HG02623 (cell line): ENCODE measurements at regions not wholly inside any gene's neighbourhood (a gene's known extent, or its start where the extent isn't known, plus 50 kb on each side); places are given as distances from the start of the nearest gene placed in this dataset.
A peak's percentile ranks its signal among the peaks of the same experiment; 100 is the strongest.
"Not testable (repeated sequence)": the region's sequence is repeated elsewhere in the genome, so short reads cannot be mapped to it uniquely, and the experiment has no call there.

Experiments
- ATAC-seq: cut with Tn5 transposase; IDR thresholded peaks from one replicate; pipeline ENCODE4 v1.9.1; 2021; ENCODE audit warnings: moderate library complexity; ENCODE audit not compliant: unreplicated experiment

- no peak for ATAC-seq
These were observed 80.8 kb upstream of the SLC8A3 start for GRCh38 chr14:70269582-70269981.

DNA sequence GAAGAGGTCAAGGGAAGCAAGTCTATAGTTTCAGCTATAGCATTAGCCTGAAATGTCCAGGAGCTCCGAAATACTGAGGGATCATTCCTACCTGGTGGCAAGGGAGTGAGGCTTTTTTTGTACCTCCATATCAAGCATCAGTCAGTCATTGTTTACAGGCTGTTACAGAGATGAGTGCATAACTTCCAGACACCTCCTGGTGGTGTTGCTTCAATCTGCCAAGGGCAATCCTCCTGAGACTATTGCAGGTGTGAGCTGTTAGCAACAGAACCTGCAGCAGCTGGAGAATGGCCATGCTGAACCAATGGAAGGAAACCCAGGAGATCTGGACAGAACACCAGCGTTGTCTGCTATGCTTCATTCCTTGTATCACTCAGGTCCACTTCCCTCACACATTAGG lies 80.0 kb upstream of the SLC8A3 start:
- no peak for ATAC-seq

GRCh38 chr14:70266157-70266556 lies 77.4 kb upstream of the SLC8A3 start:
- ATAC-seq = no peak

GRCh38 chr14:70265422-70265821 lies 76.7 kb upstream of the SLC8A3 start:
- ATAC-seq = no peak

- ATAC-seq = no peak
These were observed 70.7 kb upstream of the SLC8A3 start for GRCh38 chr14:70259420-70259819.

GRCh38 chr14:70257526-70257925 lies 68.8 kb upstream of the SLC8A3 start:
- ATAC-seq = no peak

- ATAC-seq = no peak
These were observed 67.8 kb upstream of the SLC8A3 start for GRCh38 chr14:70256601-70257000.

DNA sequence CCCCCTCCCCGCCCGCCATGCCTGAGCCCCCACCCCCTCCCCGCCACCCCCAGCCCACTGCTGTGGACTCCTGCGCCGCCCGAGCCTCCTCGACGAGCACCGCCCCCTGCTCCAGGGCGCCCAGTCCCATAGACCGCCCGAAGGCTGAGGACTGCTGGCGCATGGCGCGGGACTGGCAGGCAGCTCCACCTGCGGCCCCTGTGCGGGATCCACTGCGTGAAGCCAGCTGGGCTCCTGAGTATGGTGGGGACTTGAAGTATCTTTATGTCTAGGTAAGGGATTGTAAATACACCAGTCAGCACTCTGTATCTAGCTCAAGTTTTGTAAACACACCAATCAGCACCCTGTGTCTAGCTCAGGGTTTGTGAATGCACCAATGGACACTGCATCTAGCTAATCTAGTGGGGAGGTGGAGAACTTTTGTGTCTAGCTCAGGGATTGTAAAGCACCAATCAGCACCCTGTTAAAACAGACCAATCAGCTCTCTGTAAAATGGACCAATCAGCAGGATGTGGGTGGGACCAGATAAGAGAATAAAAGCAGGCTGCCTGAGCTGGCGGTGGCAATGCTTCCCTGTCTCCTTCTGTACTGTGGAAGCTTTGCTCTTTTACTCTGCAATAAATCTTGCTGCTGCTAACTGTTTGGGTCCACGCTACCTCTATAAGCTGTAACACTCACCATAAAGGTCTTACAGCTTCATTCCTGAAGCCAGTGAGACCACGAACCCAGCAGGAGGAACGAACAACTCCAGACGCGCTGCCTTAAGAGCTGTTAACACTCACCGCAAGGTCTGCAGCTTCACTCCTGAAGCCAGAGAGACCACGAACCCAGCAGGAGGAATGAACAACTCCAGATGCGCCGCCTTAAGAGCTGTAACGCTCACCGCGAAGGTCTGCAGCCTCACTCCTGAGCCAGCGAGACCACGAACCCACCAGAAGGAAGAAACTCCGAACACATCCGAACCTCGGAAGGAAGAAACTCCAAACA lies 66.6 kb upstream of the SLC8A3 start:
- ATAC-seq = not testable (repeated sequence)

DNA sequence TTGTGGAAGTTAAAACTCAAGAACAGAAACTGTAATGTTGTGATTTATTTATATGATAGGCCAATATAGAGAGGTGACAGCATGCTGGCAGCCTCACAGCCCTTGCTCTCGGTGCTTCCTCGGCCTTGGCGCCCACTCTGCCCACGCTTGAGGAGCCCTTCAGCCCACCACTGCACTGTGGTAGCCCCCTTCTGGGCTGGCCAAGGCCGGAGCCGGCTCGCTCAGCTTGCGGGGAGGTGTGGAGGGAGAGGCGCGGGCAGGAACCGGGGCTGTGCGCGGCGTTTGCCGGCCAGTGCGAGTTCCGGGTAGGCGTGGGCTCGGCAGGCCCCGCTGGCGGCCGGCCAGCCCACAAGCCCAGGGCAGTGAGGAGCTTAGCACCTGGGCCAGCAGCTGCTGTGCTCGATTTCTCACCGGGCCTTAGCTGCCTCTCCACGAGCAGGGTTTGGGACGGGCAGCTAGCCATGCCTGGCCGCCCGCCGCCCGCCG lies 65.8 kb upstream of the SLC8A3 start:
- peak; percentile 53 for ATAC-seq

DNA sequence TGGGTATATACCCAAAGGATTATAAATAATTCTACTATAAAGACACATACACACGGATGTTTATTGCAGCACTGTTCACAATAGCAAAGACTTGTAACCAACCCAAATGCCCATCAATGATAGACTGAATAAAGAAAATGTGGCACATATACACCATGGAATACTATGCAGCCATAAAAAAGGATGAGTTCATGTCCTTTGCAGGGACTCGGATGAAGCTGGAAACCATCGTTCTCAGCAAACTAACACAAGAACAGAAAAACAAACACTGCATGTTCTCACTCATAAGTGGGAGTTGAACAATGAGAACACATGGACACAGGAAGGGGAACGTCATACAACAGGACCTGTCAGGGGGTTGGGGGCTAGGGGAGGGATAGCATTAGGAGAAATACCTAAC lies 64.8 kb upstream of the SLC8A3 start:
- not testable (repeated sequence) for ATAC-seq

DNA sequence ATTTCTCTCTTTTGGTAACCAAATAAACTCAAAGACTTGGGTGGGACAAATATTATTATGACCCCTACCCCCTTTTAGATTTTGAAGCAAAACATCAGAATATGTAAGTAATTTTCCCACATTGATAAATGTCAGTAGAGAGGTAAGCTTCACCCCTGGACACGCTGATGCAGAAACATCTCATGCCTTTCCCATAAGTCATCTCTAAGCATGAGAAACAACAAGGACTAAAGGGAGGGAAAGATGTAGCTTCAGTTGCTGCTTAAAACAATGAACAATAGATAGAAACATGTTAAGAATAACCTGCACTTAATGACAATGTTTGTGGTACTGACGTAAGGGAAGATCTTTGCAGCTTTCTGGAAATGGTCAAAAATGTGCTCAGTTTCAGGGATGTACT lies 56.3 kb upstream of the SLC8A3 start:
- no peak for ATAC-seq

DNA sequence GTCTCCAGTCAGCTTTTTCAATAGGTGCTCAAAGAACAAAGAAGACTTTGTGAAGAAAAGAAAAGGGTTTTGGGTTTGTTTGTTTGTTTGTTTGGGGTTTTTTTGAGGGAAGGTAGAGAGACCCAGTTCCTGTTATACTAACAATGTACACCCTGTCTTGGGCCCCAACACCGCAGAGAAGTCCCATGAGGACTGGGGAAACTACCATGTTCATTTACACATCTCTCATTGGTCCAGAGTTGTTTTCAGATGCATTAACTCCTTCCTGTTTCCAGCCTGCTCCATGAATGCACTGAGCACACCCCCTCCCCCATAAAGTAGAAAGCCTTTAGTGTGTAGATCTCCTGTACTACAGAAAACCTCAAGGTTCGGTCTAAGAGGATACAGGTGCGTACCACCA lies 51.1 kb upstream of the SLC8A3 start:
- peak; percentile 75 for ATAC-seq

DNA sequence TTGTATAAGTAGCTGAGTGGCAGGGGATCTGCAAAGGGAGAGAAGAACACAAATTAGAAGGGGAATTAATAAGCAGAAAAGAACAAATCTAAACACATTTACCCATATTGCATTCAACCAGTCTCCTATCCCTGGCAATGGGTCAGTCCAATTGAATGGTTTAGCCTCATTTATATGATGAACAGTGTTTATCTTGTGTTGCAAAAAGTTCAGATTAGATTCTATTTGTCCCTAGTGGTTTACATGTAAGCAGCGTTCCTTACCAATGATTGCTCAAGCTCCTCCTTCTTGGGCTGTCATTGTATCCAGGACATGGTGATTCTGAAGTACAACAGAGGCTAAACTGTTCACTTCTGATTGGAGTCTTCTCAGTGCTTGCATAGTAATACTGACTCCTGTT lies 49.9 kb upstream of the SLC8A3 start:
- ATAC-seq = not testable (repeated sequence)
